ENCODE measurements at regions not wholly inside any gene's neighbourhood (a gene's known extent, or its start where the extent isn't known, plus 50 kb on each side); places are given as distances from the start of the nearest gene placed in this dataset.

DNA sequence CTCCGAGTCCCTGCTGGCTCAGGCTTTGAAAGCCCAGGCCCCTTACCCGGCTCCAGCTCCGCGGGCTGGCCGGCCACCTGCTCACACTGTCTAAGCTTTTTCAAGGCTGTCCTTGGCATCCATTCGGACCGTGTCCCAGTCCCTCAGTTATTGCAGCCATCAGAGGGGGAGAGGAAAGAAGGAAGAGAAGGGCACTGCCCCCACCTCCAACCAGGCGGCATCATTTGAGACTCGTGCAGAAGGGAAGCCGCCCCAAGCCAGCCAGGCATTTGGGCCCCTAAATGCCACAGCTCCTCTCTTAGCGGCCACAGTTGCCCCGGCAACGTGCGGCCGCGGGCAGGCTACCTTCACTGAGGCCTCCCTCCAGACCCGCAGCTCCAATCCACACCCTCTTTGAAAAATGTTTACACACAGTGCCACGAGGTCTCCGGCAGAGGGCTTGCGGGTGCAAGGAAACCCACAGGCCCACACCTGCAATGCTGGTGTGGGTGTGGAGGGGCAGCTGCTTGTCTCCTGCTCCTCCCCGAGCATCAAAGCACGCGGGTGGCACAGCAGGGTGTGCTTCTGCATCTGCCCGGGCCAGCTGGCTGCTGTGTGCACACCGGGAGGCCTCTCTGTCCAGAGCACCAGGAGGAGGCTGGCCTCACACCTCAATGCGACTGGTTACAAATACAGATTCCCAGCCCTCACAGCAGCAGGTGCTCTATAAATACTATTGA is 124.4 kb downstream of the CTTN start:
- DNase-seq = no peak

DNA sequence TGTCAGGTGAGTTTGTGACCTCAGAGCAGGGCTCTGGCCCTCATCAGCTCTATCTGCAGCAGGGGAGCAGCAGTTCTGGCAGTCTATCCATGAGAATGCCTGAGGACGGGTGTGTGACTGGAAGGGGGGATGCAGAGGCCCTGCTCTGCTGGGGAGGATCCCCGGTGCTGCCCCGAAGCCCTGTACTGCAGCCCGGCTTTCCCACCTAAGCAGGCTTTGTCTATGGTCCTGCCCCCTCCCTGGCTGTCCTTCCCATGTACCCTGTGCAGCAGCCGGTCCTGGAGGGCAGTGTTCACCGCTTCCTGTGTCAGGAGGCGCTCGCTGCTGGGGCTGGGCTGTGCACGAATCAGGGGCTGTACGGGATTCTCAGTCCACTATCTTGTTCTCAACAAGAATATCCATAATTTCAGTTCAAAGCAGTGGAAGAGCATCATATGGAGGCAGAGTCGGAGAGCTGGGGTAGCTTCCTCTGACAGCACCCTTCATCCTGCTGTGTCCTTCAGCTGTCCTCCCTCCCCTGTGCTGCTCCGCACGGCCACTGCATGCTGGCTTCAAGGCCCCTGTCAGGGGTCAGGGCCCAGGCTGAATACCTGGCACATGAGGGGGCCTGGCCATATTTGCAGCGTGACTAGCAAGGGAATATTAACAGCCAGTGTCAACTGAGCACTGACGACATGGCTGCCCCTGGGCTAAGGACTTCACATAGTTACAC is 125.2 kb downstream of the CTTN start:
- no peak for DNase-seq

DNA sequence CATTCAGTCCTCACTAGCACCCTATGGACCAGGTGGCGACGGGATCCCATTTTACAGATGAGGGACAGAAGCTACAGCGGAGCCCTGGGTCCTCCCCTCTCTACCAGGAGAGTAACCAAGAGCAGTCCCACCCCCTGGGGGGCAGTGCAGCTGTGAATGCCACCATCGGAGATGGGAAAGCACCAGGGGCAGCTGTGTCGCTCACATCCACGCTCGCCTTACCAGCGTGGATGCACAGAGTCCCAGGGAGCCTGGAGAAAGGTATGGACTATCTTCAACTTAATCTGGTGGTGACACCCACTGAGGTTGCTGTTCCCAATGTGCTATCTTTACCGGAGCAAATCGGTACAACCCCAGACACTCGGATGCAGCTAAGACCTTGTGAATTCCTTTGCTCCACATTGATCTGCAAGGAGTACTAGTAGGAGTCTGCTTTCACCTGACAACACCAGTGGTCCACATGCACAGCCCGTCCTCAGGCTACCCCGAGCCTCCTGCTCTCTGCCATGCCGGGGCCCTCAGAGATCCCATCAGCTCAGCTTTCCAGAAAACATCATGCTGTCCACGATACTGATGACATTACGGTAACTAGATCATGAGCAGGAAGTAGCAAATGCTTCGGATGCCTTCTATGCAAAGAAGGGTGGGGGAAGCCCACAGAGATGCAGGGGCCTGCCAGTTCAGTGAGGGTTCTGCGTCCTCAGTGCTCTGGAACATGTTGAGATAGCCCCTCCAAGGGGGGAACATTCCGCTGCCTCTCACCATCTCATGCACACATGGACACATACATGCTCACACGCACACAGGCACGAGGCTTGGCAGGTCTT is 126.0 kb downstream of the CTTN start:
- no peak for DNase-seq

- no peak for DNase-seq
These were observed 126.7 kb downstream of the CTTN start for GRCh38 chr11:70525006-70525405.

DNA sequence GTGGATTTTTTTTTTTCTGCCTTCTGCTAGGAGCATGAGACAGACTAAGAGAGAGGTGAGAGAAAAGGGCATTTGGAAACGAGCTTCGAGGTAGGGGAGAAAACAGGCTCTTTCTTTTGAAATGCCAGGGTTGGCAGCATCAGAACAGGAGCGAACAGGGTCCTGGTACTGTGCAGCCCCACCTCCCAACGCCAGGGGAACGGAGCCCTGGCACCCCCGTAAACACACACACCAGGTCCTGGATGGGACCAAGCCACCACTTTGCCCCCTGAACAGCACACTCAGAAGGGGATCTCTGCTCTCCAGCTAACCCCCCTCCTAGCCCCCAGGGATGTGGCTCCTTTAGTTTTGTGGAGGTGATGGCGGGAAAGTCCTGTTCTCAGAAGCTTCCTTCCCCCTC is 127.1 kb downstream of the CTTN start:
- no peak for DNase-seq

DNA sequence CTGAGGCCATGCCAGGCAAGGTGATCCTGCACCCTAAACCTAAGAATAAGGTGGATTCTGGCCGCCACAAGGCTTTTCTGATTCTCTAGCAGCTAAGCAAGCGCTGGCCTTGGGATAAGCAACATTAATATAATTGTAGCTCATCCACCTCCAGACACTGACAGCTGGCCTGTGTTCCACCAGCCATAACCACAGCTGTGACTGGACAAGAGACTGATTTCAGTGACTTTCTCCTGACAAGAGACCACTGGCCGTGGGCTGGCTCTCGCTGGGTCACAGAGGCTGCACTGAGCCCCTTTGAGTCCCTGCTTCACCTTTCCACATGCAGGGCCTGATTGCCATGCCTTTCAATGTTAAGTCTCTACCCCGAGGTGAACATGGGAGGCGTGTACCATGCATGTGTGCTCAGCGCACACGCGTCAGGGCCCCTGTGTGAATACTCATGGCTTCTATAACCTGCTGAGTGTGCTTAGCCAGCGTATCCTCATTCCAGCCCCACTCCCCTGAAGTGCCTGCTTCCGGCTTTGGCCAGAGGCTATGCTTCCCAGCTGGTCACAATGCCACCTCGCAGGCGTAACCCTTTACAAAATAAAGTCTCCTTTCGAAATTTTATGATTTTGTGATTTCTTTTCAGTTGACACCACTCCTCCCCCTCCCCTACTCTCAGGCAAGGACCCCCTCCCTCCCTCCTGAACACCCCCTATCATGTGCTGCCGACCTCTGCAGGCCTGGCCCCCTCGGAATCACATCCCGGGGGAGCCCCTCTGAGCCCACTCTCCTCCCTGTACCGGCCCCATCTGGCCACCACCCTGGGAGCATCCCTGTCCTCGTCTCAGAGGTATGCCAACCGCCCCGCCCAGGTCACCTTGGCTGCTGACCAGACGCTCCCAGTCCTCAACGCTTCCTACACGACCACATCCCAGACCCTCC is 128.1 kb downstream of the CTTN start:
- DNase-seq = no peak

- no peak for DNase-seq
These were observed 128.7 kb downstream of the CTTN start for GRCh38 chr11:70527046-70527395.

GRCh38 chr11:70527429-70528045 is 129.2 kb downstream of the CTTN start:
- no peak for DNase-seq

DNA sequence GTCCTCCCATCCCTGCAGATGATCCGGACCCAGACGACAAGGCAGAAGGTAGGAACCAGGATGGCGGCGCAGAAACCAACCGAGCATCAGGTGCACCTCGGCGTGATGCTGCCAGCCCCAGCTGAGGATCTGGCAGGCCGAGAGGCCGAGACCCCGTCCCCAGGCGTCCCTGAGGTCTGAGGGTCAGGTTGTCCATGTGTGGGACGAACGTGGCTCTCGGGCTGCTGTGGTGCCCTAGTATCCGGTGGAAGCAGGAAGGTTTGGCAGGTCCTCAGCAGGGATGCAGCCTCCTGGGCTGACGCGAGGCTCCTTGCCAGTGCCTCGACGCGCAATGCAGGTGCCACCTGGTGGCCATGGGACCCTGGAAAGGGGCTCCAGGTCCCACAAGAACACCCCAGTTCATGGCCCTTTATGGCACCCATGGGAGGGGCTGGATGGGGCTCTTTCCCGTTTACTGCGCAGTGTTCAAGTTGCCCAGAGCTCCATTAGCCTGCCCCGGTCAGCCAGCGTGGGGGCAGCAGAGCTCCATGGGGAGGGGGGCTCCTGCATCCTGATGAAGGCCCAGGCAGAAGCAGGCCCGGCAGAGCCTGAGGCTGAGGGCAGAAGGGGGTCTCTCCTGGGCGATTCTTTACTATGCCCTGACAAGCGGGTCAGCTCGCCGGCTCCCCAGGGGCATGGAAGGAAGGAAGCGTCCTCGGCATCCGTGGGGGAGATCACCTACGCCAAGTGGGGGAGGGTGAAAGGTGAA is 129.9 kb downstream of the CTTN start:
- no peak for DNase-seq

DNA sequence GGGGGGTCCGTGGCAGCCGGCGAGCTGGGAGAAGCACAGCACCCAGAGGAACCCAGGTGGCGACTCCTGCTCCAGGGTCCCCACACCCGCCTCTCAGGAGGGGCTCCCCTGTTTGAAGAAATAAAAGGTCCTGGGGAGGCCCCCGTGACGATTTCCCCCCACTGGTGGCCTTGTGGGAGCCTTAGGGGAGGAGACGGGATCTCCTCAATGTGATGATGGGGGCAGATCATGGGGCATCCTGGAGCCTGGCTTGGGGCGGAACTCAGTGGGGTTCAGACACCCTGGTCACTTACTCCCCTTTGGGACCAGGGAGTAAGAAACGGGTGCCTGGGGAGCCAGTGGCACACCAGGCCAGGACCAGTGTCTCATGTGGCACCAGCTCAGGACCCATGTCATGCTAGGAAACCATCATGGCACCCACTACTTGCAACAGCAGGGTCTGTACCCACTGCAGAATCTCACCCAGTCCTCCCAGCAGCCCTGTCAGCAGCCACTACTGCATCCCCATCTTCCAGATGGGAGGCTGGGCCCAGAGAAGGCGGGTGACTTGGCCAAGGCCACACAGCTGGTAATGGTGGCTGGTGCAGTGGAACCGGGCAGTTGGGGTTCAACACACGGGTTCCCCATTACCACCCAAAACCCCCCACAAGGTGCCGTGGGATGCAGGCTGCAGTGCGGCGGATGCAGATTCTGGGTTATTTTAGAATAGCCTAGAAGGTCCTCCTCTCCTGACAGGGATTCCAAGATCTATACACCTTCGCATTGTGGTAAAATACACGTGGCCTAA is 130.7 kb downstream of the CTTN start:
- no peak for DNase-seq

DNA sequence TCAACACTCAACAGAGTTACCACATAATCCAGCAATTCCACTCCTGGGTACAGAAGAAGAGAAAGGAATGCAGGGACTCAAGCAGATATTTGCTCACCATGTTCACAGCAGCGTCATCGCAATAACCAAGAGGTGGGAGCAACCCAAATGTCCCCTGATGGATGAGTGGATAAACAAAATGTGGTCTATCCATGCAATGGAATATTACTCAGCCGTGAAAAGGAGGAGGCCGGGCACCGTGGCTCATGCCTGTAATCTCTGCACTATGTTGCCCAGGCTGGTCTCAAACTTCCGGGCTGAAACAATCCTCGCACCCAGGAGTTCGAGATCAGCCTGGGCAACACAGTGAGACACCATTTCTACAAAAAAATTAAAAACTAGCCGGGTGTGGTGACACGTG is 131.7 kb downstream of the CTTN start:
- DNase-seq = no peak

DNA sequence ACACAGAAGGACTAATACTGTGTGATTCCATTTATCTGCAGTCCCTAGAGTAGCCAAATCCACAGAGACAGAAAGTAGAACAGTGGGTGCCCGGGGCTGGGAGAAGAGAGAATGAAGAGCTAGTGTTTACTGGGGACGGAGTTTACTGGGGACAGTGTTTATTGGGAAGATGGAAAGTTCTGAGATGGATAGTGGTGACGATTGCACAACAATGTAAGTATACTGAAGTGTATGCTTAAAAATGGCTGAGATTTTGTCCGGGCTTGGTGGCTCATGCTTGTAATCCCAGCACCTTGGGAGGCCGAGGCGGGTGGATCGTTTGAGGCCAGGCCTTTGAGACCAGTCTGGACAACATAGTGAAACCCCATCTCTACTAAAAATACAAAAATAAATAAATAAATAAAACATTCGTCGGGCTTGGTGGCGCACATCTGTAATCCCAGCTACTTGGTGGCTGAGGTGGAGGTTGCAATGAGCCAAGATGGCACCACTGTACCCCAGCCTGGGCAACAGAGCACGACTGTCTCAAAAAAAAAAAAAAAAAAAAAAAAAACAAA is 132.4 kb downstream of the CTTN start:
- no peak for DNase-seq

DNA sequence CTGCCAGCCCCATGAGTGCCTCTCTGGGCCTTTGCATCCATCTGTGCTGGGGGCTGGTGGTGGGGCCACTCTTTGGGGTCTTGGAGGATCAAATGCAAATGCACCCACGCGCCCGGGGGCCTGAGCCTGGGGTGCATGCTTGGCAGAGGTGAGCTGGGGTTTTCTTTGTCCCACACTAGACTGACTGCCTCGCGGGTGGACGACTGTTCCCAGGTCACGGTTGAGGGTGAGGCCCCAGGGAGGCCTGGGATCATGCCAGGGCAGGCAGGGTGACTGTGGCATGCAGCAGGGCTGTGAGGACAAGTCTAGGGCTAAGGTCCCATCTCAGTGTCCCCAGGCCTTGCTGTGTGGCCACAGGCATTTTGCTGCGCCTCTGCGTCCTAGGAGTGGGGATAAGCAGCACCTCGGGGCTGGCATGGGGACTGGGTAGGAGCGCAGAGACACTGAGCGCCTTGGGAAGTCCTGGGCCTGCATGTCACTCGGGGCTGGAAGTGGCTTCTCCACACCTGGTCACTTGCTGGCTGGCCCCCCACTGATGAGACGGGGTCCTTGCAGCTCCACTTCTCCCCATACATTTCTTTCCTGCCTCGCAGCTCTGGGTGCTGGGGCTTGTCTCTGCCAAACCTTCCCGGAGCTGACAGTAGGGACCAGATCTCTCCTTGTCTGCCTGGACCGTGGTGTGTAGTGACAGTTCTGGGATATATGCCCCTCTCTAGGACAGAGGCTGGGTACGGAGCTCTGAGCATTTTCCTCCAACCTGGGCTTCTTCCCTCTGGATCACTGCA is 133.1 kb downstream of the CTTN start:
- DNase-seq = no peak

GRCh38 chr11:70532066-70532440 is 133.7 kb downstream of the CTTN start:
- DNase-seq = no peak

DNA sequence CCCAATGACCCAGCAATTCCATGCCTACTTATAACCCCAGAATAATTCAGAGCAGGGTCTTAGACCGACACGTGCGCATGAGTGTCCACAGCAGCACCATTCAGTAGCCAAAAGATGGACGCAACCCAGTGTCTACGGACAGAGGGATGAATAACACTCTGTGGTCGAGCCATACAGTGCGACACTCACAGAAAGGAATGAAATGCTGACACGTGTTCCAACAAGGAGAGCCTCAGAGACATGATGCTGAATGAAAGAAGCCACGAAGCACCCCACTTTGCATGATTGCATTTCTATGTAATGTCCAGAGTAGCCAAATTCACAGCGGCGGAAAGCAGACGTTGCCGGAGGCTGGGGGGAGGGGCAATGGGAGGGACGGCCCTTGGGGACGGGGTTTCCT is 134.4 kb downstream of the CTTN start:
- no peak for DNase-seq

DNA sequence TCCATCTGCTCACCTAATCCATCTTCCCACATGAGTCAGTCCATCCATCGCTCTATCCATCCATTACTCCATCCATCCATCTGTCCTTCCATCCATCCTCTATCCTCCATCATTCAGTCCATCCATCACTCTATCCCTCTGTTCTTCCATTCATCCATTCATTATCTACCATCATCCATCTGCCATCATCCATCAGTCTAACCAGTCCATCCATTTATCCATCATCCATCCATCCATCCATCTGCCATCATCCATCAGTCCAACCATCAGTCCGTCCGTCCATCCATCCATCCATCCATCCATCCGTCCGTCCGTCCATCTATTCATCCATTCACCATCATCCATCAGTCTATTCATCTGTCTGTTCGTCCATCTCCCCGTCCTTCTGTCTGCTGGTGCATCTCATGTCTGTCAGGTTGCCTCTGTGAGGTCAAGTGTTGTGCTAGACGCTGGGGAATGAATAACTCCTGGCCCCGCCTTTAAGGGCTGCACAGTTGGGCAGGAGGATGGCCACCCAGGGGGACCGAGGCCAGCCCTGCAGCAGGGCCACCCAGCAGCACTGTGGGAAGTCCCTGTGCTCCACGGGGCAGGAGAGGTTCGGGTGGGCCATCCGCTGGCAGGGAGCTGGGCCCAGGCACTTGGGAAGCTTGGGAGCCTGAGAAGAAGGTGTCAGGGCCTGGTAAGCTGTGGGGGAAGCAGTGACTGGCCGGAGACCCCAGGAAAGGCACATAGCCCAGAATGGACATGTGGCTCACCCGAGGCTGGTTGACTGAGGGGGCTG is 137.1 kb downstream of the CTTN start:
- DNase-seq = no peak

- DNase-seq = no peak
These were observed 137.9 kb downstream of the CTTN start for GRCh38 chr11:70536051-70536877.

All from RPMI8226 (cell line).